HL-60 (cell line): ENCODE measurements at regions not wholly inside any gene's neighbourhood (a gene's known extent, or its start where the extent isn't known, plus 50 kb on each side); places are given as distances from the start of the nearest gene placed in this dataset.

Source experiments
- DNase-seq, 2 experiments: peaks; one replicate each; pipeline ENCODE4 v3.0.0-alpha.2; 2010 to 2020; ENCODE audit warnings: low read depth in 1 of 2, low spot score in 1 of 2
- H3K27ac ChIP-seq: fragments of 250-450 bp; sonication (Bioruptor Pico); replicated peaks from 2 replicates; pipeline ENCODE4 v1.5.1; 2020; ENCODE audit warnings: mild to moderate bottlenecking, moderate library complexity
- H3K27me3 ChIP-seq: fragments of 250-450 bp; sonication (Bioruptor Pico); 2 replicates; pipeline ENCODE4 v1.5.1; 2021; ENCODE audit warnings: mild to moderate bottlenecking, moderate library complexity; ENCODE audit not compliant: insufficient read depth, poor library complexity, severe bottlenecking
- H3K4me3 ChIP-seq: replicated peaks from 2 replicates; pipeline ENCODE4 v1.5.1; 2011; ENCODE audit warnings: mild to moderate bottlenecking, control low read depth, low read length; ENCODE audit not compliant: insufficient read depth
- CTCF ChIP-seq: IDR thresholded peaks from one replicate; pipeline ENCODE4 v1.5.1; 2011; ENCODE audit warnings: low read length, control low read depth, inconsistent platforms; ENCODE audit not compliant: insufficient read depth
- GABPA ChIP-seq: IDR thresholded peaks from 2 replicates; pipeline ENCODE4 v1.6.1; 2012; ENCODE audit warnings: low read depth
- POLR2AphosphoS5 ChIP-seq: IDR thresholded peaks from 2 replicates; pipeline ENCODE4 v1.6.1; 2012; ENCODE audit warnings: low read depth
- REST ChIP-seq: IDR thresholded peaks from 2 replicates; pipeline ENCODE4 v1.6.1; 2012; ENCODE audit warnings: low read depth; ENCODE audit not compliant: insufficient replicate concordance
- SPI1 ChIP-seq: IDR thresholded peaks from 2 replicates; pipeline ENCODE4 v1.6.1; 2012; ENCODE audit warnings: low read depth, mild to moderate bottlenecking, borderline replicate concordance

- Histone ChIP-seq H3K27me3 (no peaks in the 10 kb centered on the region), H3K4me3 (no peak overlapping the region), H3K27ac (no peak overlapping the region)
- no peak for DNase-seq
- TF ChIP-seq SPI1 (no peak), REST (no peak), GABPA (no peak), POLR2AphosphoS5 (no peak), CTCF (no peak)
Observed at GRCh38 chr2:195121341-195121740, 535.7 kb upstream of the SLC39A10 start.

- no peak overlapping the region for H3K4me3 ChIP-seq
- TF ChIP-seq SPI1 (no peak), REST (no peak), CTCF (no peak), GABPA (no peak), POLR2AphosphoS5 (no peak)
- H3K27ac ChIP-seq: no peak overlapping the region
- DNase-seq: no peak
- H3K27me3 ChIP-seq: no peaks in the 10 kb centered on the region
Observed at GRCh38 chr2:195119231-195119630, 537.8 kb upstream of the SLC39A10 start.

- TF ChIP-seq REST: no peak
- no peak for TF ChIP-seq GABPA
- TF ChIP-seq SPI1: no peak
- TF ChIP-seq CTCF: no peak
- TF ChIP-seq POLR2AphosphoS5: no peak
- DNase-seq: no peak
- no peaks in the 10 kb centered on the region for H3K27me3 ChIP-seq
- no peak overlapping the region for H3K27ac ChIP-seq
- no peak overlapping the region for H3K4me3 ChIP-seq
Observed at GRCh38 chr2:195118276-195118675, 538.8 kb upstream of the SLC39A10 start.
